Progenitor cell of endocrine pancreas (in vitro differentiated cells): ENCODE measurements at regions not wholly inside any gene's neighbourhood (a gene's known extent, or its start where the extent isn't known, plus 50 kb on each side); places are given as distances from the start of the nearest gene placed in this dataset.

Experiments
- DNase-seq: peaks from one replicate; pipeline ENCODE4 v3.0.0; 2021; ENCODE audit warnings: low spot score; ENCODE audit not compliant: unreplicated experiment
- H3K27ac Mint-ChIP-seq: 2 replicates; pipeline ENCODE4 v1.8.0; 2021; ENCODE audit warnings: mild to moderate bottlenecking, moderate library complexity, mixed read lengths
- H3K27me3 Mint-ChIP-seq: 2 replicates; pipeline ENCODE4 v1.8.0; 2021; ENCODE audit warnings: mixed read lengths
- H3K36me3 Mint-ChIP-seq: 2 replicates; pipeline ENCODE4 v1.8.0; 2022; ENCODE audit warnings: mixed read lengths; ENCODE audit not compliant: insufficient read depth
- H3K4me1 Mint-ChIP-seq: 2 replicates; pipeline ENCODE4 v1.8.0; 2021; ENCODE audit warnings: low read depth, mixed read lengths
- H3K4me3 Mint-ChIP-seq: 2 replicates; pipeline ENCODE4 v1.8.0; 2021; ENCODE audit warnings: low read depth, mild to moderate bottlenecking, moderate library complexity, mixed read lengths
- H3K9me3 Mint-ChIP-seq: 2 replicates; pipeline ENCODE4 v1.8.0; 2021; ENCODE audit warnings: low read depth, mixed read lengths
- CTCF ChIP-seq: fragments of 200-600 bp; sonication (generic); IDR thresholded peaks from one replicate; pipeline ENCODE4 v1.5.0; 2021; ENCODE audit warnings: antibody characterized with exemption, mild to moderate bottlenecking; ENCODE audit not compliant: unreplicated experiment

GRCh38 chr5:130243641-130244040, 339.4 kb downstream of the CHSY3 start:
- no peaks in the 10 kb centered on the region for H3K27me3 Mint-ChIP-seq
- H3K9me3 Mint-ChIP-seq: peaks cover 10% of the 10 kb centered on the region
- TF ChIP-seq CTCF: no peak
- H3K27ac Mint-ChIP-seq: no peak overlapping the region
- no peak overlapping the region for H3K4me3 Mint-ChIP-seq
- no peaks in the 10 kb centered on the region for H3K4me1 Mint-ChIP-seq
- DNase-seq: no peak
- no peaks in the 10 kb centered on the region for H3K36me3 Mint-ChIP-seq

GRCh38 chr5:130237721-130238120, 333.5 kb downstream of the CHSY3 start:
- no peak for DNase-seq
- H3K27me3 Mint-ChIP-seq: no peaks in the 10 kb centered on the region
- TF ChIP-seq CTCF: no peak
- no peak overlapping the region for H3K4me3 Mint-ChIP-seq
- H3K9me3 Mint-ChIP-seq: no peaks in the 10 kb centered on the region
- H3K36me3 Mint-ChIP-seq: no peaks in the 10 kb centered on the region
- no peaks in the 10 kb centered on the region for H3K4me1 Mint-ChIP-seq
- no peak overlapping the region for H3K27ac Mint-ChIP-seq
